ENCODE measurements at regions not wholly inside any gene's neighbourhood (a gene's known extent, or its start where the extent isn't known, plus 50 kb on each side); places are given as distances from the start of the nearest gene placed in this dataset.

DNA sequence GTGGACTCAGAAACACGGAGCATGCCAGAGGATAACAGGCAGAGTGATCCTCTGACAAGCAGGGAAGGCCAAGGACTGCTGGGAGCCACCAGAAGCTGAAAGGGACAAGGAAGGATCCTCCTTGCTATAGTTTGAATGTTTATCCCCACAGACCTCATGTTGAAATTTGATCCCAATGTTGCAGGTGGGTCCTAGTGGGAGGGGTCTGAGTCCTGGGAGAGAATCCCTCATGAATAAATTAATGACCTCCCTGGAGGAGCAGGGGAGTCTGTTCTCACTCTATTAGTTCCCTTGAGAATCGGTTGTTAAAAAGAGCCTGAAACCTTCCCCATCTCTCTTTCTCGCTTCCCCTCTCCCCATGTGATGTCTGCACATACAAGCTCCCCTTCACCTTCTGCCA, 124.4 kb downstream of the FBXO15 start:
- intact Hi-C loops (cut with DNase I), result no loop called here
- no peak for FAIRE-seq

GRCh38 chr18:74019864-74020263, 127.8 kb downstream of the FBXO15 start:
- H3K36me3 ChIP-seq, result no peaks in the 10 kb centered on the region
- WGBS, 2 donors, result 69 to 86% methylated on average over 3 of the region's 3 CpGs
- H3K4me3 ChIP-seq, result no peak overlapping the region
- peaks cover 0 to 3% (median 0%) of the 10 kb centered on the region in 4 donors for H3K27me3 ChIP-seq
- no peak overlapping the region for H3K27ac ChIP-seq
- intact Hi-C loops (cut with DNase I), result no loop called here
- TF ChIP-seq CTCF (IDR thresholded peaks at IDR 0.05), result no peak
- DNase-seq (no peak), FAIRE-seq (no peak), ATAC-seq (no peak)
- H3K4me1 ChIP-seq, result no peaks in the 10 kb centered on the region
- H3K9me3 ChIP-seq, result no peaks in the 10 kb centered on the region

More for the DNA sequence above, 124.4 kb downstream of the FBXO15 start:
- Histone ChIP-seq H3K4me1 (no peaks in the 10 kb centered on the region), H3K4me3 (no peak overlapping the region), H3K36me3 (no peaks in the 10 kb centered on the region), H3K9me3 (no peaks in the 10 kb centered on the region), H3K27ac (no peak overlapping the region), H3K27me3 (no peaks in the 10 kb centered on the region)
- no peak for TF ChIP-seq CTCF (IDR thresholded peaks at IDR 0.05)
- no peak for DNase-seq
- ATAC-seq, result no peak
- WGBS, 2 donors, result 49 to 59% methylated on average over 3 of the region's 3 CpGs

GRCh38 chr18:74013955-74014354, 133.7 kb downstream of the FBXO15 start:
- Histone ChIP-seq H3K36me3 (no peaks in the 10 kb centered on the region), H3K4me3 (no peak overlapping the region), H3K27me3 (peaks cover 0 to 3% (median 0%) of the 10 kb centered on the region in 4 donors), H3K9me3 (no peaks in the 10 kb centered on the region), H3K27ac (no peak overlapping the region), H3K4me1 (no peaks in the 10 kb centered on the region)
- no peak for TF ChIP-seq CTCF (IDR thresholded peaks at IDR 0.05)
- FAIRE-seq, result no peak
- intact Hi-C loops (cut with DNase I), result no loop called here
- peak in 3 of 4 donors; percentile 51 to 82 (median 63) for ATAC-seq
- no peak for DNase-seq
- WGBS, 2 donors, result 24 to 39% methylated on average over 5 of the region's 5 CpGs

DNA sequence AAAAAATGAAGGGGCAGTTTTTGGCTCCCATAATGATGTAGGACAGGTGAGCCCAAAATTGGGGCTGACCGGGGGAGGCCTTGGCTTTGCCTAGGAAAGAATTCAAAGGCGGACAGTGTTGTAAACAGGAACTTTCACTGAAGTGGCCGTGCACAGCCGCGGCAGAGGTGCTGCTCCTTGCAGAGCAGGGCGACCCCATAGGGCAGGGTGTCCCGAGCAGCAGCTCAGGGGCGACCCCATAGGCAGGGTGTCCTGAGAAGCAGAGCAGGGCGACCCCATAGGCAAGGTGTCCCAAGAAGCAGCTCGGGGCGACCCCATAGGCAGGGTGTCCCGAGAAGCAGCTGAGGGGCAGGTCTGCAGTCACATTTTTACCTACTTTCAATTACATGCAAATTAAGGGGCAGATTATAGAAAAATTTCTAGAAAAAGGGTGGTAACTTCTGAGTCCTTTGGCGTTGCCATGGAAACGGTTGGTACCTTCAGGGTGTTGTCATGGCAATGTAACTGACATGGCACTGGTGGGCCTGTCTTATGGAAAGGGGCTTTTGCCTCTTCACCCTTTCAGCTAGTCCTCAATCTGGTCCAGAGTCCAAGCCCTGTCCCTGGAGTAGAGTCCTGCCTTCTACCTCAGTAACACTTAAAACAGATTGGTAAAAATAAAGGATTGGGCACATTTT, 134.5 kb downstream of the FBXO15 start:
- H3K27me3 ChIP-seq, result peaks cover 0 to 3% (median 0%) of the 10 kb centered on the region in 4 donors
- intact Hi-C loops (cut with DNase I), result no loop called here
- no peaks in the 10 kb centered on the region for H3K9me3 ChIP-seq
- no peaks in the 10 kb centered on the region for H3K36me3 ChIP-seq
- no peak for TF ChIP-seq CTCF (IDR thresholded peaks at IDR 0.05)
- FAIRE-seq, result no peak
- H3K4me3 ChIP-seq, result no peak overlapping the region
- no peaks in the 10 kb centered on the region for H3K4me1 ChIP-seq
- no peak overlapping the region for H3K27ac ChIP-seq
- no peak for DNase-seq
- 69 to 72% methylated on average over 14 of the region's 14 CpGs for WGBS, 2 donors
- no peak for ATAC-seq

DNA sequence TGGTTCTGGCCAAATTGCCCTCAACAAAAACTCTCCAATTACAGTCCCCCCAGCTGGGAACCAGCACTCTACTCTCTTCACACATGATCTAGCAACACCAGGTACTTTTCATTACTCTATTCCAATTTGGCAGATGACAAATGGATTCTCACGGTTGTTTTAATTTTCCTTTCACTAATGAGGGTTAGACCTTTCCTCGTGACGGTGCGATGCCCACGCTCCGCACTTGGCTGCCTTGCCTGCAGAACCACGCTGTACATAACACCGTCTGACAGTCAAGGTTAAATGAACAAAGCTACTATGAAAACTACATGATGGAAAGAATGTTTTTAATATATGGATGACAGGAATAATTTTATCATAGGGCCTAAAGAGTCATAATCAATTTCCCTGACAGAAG, 141.5 kb downstream of the FBXO15 start:
- intact Hi-C loops (cut with DNase I), result no loop called here
- H3K9me3 ChIP-seq, result no peaks in the 10 kb centered on the region
- DNase-seq (no peak), ATAC-seq (no peak), FAIRE-seq (no peak)
- no peak overlapping the region for H3K4me3 ChIP-seq
- H3K27me3 ChIP-seq, result no peaks in the 10 kb centered on the region
- WGBS, 2 donors, result 78% methylated on average over 8 of the region's 8 CpGs
- no peak overlapping the region for H3K27ac ChIP-seq
- no peaks in the 10 kb centered on the region for H3K4me1 ChIP-seq
- no peak for TF ChIP-seq CTCF (IDR thresholded peaks at IDR 0.05)
- no peaks in the 10 kb centered on the region for H3K36me3 ChIP-seq
